Esophagus squamous epithelium (tissue), 4 donors: ENCODE measurements at regions not wholly inside any gene's neighbourhood (a gene's known extent, or its start where the extent isn't known, plus 50 kb on each side); places are given as distances from the start of the nearest gene placed in this dataset.

Source experiments
- POLR2A ChIP-seq, 4 donors: fragments of 450-650 bp; IDR thresholded peaks; one replicate each; pipeline ENCODE4 v1.6.1; 2017; ENCODE audit warnings: antibody characterized with exemption in 4 of 4, mild to moderate bottlenecking in 4 of 4, moderate library complexity in 3 of 4
- TF ChIP-seq, protein P1 (sequence below), 6 experiments: fragments of 450-650 bp in 4 of 6; fragments of 200-600 bp in 2 of 6; sonication (generic) in 2 of 6; IDR thresholded peaks; one replicate each; pipeline ENCODE4 v1.5.1; 2016 to 2019; ENCODE audit warnings: antibody characterized with exemption in 6 of 6, mild to moderate bottlenecking in 4 of 6, moderate library complexity in 4 of 6

DNA sequence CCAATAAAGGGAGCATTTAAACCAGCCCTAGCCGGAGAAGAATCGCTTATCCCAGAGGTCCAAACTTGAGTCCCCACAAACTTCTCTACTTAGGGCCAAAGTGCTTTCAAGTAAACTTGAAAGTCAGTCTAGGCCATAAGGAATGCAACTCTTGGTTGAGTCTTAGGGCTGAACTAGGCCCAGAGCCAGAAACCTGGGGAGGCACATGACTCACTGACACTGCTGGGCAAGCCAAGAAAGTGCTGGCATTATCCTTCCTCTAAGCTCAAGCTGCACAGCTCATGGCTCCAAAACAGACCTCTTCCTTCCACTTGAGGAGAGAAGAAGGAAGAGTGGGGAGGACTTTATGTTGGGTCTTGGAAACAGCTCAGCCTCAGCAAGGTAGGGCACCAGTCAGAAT, 1257.3 kb upstream of the DIAPH2 start:
- TF ChIP-seq, protein P1, sequence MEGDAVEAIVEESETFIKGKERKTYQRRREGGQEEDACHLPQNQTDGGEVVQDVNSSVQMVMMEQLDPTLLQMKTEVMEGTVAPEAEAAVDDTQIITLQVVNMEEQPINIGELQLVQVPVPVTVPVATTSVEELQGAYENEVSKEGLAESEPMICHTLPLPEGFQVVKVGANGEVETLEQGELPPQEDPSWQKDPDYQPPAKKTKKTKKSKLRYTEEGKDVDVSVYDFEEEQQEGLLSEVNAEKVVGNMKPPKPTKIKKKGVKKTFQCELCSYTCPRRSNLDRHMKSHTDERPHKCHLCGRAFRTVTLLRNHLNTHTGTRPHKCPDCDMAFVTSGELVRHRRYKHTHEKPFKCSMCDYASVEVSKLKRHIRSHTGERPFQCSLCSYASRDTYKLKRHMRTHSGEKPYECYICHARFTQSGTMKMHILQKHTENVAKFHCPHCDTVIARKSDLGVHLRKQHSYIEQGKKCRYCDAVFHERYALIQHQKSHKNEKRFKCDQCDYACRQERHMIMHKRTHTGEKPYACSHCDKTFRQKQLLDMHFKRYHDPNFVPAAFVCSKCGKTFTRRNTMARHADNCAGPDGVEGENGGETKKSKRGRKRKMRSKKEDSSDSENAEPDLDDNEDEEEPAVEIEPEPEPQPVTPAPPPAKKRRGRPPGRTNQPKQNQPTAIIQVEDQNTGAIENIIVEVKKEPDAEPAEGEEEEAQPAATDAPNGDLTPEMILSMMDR (IDR thresholded peaks at IDR 0.05), result no peak
- no peak for TF ChIP-seq POLR2A (IDR thresholded peaks at IDR 0.05)
